CD14-positive monocyte (primary cell): ENCODE measurements at regions not wholly inside any gene's neighbourhood (a gene's known extent, or its start where the extent isn't known, plus 50 kb on each side); places are given as distances from the start of the nearest gene placed in this dataset.

Experiments
- DNase-seq, 3 donors: peaks; one replicate each; pipeline ENCODE4 v3.0.0-alpha.2; 2011 to 2022
- H2AFZ ChIP-seq: 2 replicates; pipeline ENCODE4 v1.6.0; 2012; ENCODE audit warnings: mild to moderate bottlenecking, low read depth, low read length, inconsistent platforms; ENCODE audit not compliant: insufficient read depth, poor library complexity, severe bottlenecking
- H3K27ac ChIP-seq, 2 donors: 1 replicate in 1 of 2; 2 replicates in 1 of 2; pipeline ENCODE4 v1.5.1; 2012 to 2013; ENCODE audit warnings: low read length in 2 of 2, control low read depth in 1 of 2, inconsistent platforms in 1 of 2, low read depth in 1 of 2, mild to moderate bottlenecking in 1 of 2
- H3K27me3 ChIP-seq, 2 donors: one replicate each; pipeline versions ENCODE4 v1.6.0 to v1.6.1; 2011 to 2013; ENCODE audit warnings: low read length in 2 of 2; ENCODE audit not compliant: control insufficient read depth in 2 of 2, insufficient read depth in 2 of 2
- H3K36me3 ChIP-seq, 2 donors: replicated peaks in 1 of 2; 1 replicate in 1 of 2; 2 replicates in 1 of 2; pipeline versions ENCODE4 v1.5.1 to v1.6.1; 2012 to 2013; ENCODE audit warnings: low read length in 2 of 2, control low read depth in 1 of 2, inconsistent platforms in 1 of 2, mild to moderate bottlenecking in 1 of 2; ENCODE audit not compliant: insufficient read depth in 2 of 2, control insufficient read depth in 1 of 2
- H3K4me1 ChIP-seq, 2 donors: 1 replicate in 1 of 2; 2 replicates in 1 of 2; pipeline versions ENCODE4 v1.5.1 to v1.6.1; 2012 to 2013; ENCODE audit warnings: low read length in 2 of 2, control low read depth in 1 of 2, inconsistent platforms in 1 of 2, mild to moderate bottlenecking in 1 of 2, moderate library complexity in 1 of 2; ENCODE audit not compliant: insufficient read depth in 2 of 2, control insufficient read depth in 1 of 2
- H3K4me2 ChIP-seq: replicated peaks from 2 replicates; pipeline ENCODE3; 2012; ENCODE audit warnings: low read length, moderate library complexity, mild to moderate bottlenecking; ENCODE audit not compliant: poor library complexity, severe bottlenecking; ENCODE audit errors: extremely low read depth
- H3K4me3 ChIP-seq, 3 experiments: fragments of 200-600 bp in 1 of 3; sonication (generic) in 1 of 3; replicated peaks in 1 of 3; 1 replicate in 2 of 3; 2 replicates in 1 of 3; pipeline ENCODE4 v1.5.1; 2011 to 2013; ENCODE audit warnings: low read length in 3 of 3, mild to moderate bottlenecking in 3 of 3, control low read depth in 2 of 3, low read depth in 2 of 3, inconsistent platforms in 1 of 3, moderate library complexity in 1 of 3
- H3K79me2 ChIP-seq: 2 replicates; pipeline ENCODE4 v1.6.0; 2012; ENCODE audit warnings: mild to moderate bottlenecking, control low read depth, inconsistent platforms, low read length, moderate library complexity; ENCODE audit not compliant: insufficient read depth
- H3K9ac ChIP-seq: 2 replicates; pipeline ENCODE4 v1.6.0; 2017; ENCODE audit warnings: low read length, mild to moderate bottlenecking; ENCODE audit not compliant: insufficient read depth, poor library complexity, severe bottlenecking
- H3K9me3 ChIP-seq, 2 donors: replicated peaks in 1 of 2; 1 replicate in 1 of 2; 2 replicates in 1 of 2; pipeline versions ENCODE4 v1.5.1 to v1.6.1; 2012 to 2013; ENCODE audit warnings: low read length in 2 of 2, control low read depth in 1 of 2; ENCODE audit not compliant: control insufficient read depth in 1 of 2, insufficient read depth in 1 of 2
- H4K20me1 ChIP-seq: 2 replicates; pipeline ENCODE4 v1.6.0; 2012; ENCODE audit warnings: mild to moderate bottlenecking, low read length, control low read depth, moderate library complexity; ENCODE audit not compliant: insufficient read depth
- H3K27ac Mint-ChIP-seq, 7 donors: one replicate each; pipeline ENCODE4 v1.8.0; 2020; ENCODE audit warnings: mild to moderate bottlenecking in 7 of 7, mixed read lengths in 7 of 7, moderate library complexity in 6 of 7, inconsistent platforms in 2 of 7
- H3K27me3 Mint-ChIP-seq, 3 donors: one replicate each; pipeline ENCODE4 v1.8.0; 2021 to 2022; ENCODE audit warnings: low read depth in 3 of 3, mild to moderate bottlenecking in 3 of 3, mixed read lengths in 3 of 3, moderate library complexity in 3 of 3, inconsistent platforms in 1 of 3
- H3K36me3 Mint-ChIP-seq, 2 donors: one replicate each; pipeline ENCODE4 v1.8.0; 2020; ENCODE audit warnings: mixed read lengths in 2 of 2, inconsistent platforms in 1 of 2, mild to moderate bottlenecking in 1 of 2
- H3K4me1 Mint-ChIP-seq: one replicate; pipeline ENCODE4 v1.8.0; 2020; ENCODE audit warnings: mild to moderate bottlenecking, mixed read lengths
- H3K4me3 Mint-ChIP-seq, 2 donors: one replicate each; pipeline ENCODE4 v1.8.0; 2020; ENCODE audit warnings: mild to moderate bottlenecking in 2 of 2, mixed read lengths in 2 of 2, moderate library complexity in 1 of 2
- H3K9me3 Mint-ChIP-seq, 7 donors: one replicate each; pipeline ENCODE4 v1.8.0; 2020 to 2022; ENCODE audit warnings: mixed read lengths in 7 of 7, mild to moderate bottlenecking in 6 of 7, moderate library complexity in 6 of 7, inconsistent platforms in 2 of 7
- CTCF ChIP-seq: fragments of 200-600 bp; IDR thresholded peaks from one replicate; pipeline ENCODE4 v1.8.0; 2022; ENCODE audit warnings: antibody characterized with exemption, mild to moderate bottlenecking
- WGBS: methylation state at CpG from one replicate; pipeline ENCODE4 v1.1.5; 2013; ENCODE audit warnings: missing lambda C conversion rate; ENCODE audit not compliant: insufficient coverage; 5-methylcytosine and 5-hydroxymethylcytosine counted together
- intact Hi-C, 2 donors: fragments of 100-400 bp; cut with micrococcal nuclease; formaldehyde crosslinking; loops; one replicate each; pipeline versions ENCODE4 v1.15.0 to v1.15.1; 2023

- H3K36me3 Mint-ChIP-seq = no peaks in the 10 kb centered on the region
- Histone ChIP-seq H3K9ac (no peak overlapping the region), H3K9me3 (no peaks in the 10 kb centered on the region), H3K4me3 (no peak overlapping the region), H3K27ac (no peak overlapping the region), H4K20me1 (no peaks in the 10 kb centered on the region), H3K79me2 (no peaks in the 10 kb centered on the region), H2AFZ (no peak overlapping the region), H3K4me1 (no peaks in the 10 kb centered on the region), H3K4me2 (no peak overlapping the region), H3K36me3 (no peaks in the 10 kb centered on the region), H3K27me3 (no peaks in the 10 kb centered on the region)
- no peak for DNase-seq
- H3K27me3 Mint-ChIP-seq = peaks cover 0 to 1% (median 0%) of the 10 kb centered on the region in 3 donors
- intact Hi-C loops = no loop called here
- no peak overlapping the region for H3K4me3 Mint-ChIP-seq
- TF ChIP-seq CTCF = no peak
- H3K4me1 Mint-ChIP-seq = peaks cover 6% of the 10 kb centered on the region
- no peak overlapping the region for H3K27ac Mint-ChIP-seq
- H3K9me3 Mint-ChIP-seq = peaks cover 0 to 8% (median 3%) of the 10 kb centered on the region in 7 donors
- 80% methylated on average over 1 of the region's 3 CpGs for WGBS
Observed at GRCh38 chr3:106457281-106458180, 588.7 kb upstream of the CBLB start.

- H3K79me2 ChIP-seq = no peaks in the 10 kb centered on the region
- intact Hi-C loops = no loop called here
- no peak overlapping the region for H3K4me2 ChIP-seq
- H4K20me1 ChIP-seq = no peaks in the 10 kb centered on the region
- Mint-ChIP-seq H3K4me1 (peaks cover 6% of the 10 kb centered on the region), H3K9me3 (peaks cover 0 to 8% (median 3%) of the 10 kb centered on the region in 7 donors), H3K27ac (no peak overlapping the region), H3K36me3 (no peaks in the 10 kb centered on the region), H3K27me3 (peaks cover 0 to 1% (median 0%) of the 10 kb centered on the region in 3 donors), H3K4me3 (no peak overlapping the region)
- H3K9me3 ChIP-seq = no peaks in the 10 kb centered on the region
- no peak overlapping the region for H3K9ac ChIP-seq
- WGBS = no CpG with 5 or more reads among the region's 3 CpGs
- H3K27ac ChIP-seq = no peak overlapping the region
- no peak overlapping the region for H3K4me3 ChIP-seq
- no peaks in the 10 kb centered on the region for H3K36me3 ChIP-seq
- no peaks in the 10 kb centered on the region for H3K27me3 ChIP-seq
- H3K4me1 ChIP-seq = no peaks in the 10 kb centered on the region
- H2AFZ ChIP-seq = no peak overlapping the region
- no peak for DNase-seq
- no peak for TF ChIP-seq CTCF
Observed at GRCh38 chr3:106458952-106459351, 590.1 kb upstream of the CBLB start.
